GM23248 (cell line): ENCODE measurements at regions not wholly inside any gene's neighbourhood (a gene's known extent, or its start where the extent isn't known, plus 50 kb on each side); places are given as distances from the start of the nearest gene placed in this dataset.

ENCODE experiments used
- EZH2 ChIP-seq: fragments of 200-600 bp; sonication (generic); IDR thresholded peaks from 2 replicates; pipeline ENCODE4 v1.6.1; 2018; ENCODE audit warnings: antibody characterized with exemption, mild to moderate bottlenecking; ENCODE audit not compliant: insufficient read depth, poor library complexity, severe bottlenecking
- EZH2phosphoT487 ChIP-seq: fragments of 200-600 bp; sonication (generic); IDR thresholded peaks from 2 replicates; pipeline ENCODE4 v1.6.1; 2018; ENCODE audit warnings: antibody characterized with exemption, moderate library complexity, mild to moderate bottlenecking, low read depth; ENCODE audit not compliant: insufficient read depth

DNA sequence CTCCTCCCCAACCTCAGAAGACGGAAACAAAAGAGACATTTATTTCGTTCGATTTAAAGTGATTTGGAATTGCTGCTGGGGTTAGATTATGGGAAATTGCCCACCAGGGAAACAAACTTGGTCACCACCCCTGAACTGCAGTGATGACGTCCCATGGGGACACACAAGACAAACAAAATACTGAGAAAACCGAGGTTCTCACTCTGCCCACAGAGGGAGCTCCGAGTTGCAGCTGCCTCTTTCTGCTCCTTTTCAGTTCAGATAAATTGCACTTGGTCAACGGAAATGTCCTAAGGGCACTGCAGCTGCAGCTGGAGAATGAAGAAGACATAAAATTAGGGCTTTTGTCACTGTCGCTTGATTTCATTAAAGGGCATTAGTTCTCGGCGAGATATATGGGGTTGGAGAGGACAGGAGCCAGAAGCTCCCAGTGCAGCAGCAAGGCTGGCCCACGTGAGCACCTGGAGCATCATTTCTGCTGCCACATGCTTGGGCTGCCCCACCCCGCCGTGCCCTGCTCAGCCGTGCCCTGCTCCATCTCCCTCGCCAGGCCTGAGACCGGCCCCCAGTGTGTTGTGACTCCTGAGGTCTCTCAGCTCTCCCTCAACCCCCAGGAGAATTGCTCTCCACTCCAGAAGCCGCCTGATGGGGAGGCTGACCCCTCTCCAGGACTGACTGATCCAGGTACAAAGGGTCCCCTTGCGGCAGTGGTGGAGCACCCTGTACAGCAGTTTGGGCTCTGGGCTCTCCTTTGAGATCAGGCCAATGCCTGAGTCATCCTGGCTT is 231.7 kb upstream of the AJAP1 start:
- TF ChIP-seq EZH2phosphoT487 (no peak), EZH2 (no peak)
